Inflammatory macrophage treated with lipopolysaccharide for 1 hour (primary cell): ENCODE measurements at regions not wholly inside any gene's neighbourhood (a gene's known extent, or its start where the extent isn't known, plus 50 kb on each side); places are given as distances from the start of the nearest gene placed in this dataset.

ENCODE experiments used
- DNase-seq, 2 donors: peaks; one replicate each; pipeline ENCODE4 v3.0.0-alpha.2; 2020 to 2022

- no peak for DNase-seq
These were observed 359.5 kb downstream of the ZNF521 start for GRCh38 chr18:24992491-24992890.

DNA sequence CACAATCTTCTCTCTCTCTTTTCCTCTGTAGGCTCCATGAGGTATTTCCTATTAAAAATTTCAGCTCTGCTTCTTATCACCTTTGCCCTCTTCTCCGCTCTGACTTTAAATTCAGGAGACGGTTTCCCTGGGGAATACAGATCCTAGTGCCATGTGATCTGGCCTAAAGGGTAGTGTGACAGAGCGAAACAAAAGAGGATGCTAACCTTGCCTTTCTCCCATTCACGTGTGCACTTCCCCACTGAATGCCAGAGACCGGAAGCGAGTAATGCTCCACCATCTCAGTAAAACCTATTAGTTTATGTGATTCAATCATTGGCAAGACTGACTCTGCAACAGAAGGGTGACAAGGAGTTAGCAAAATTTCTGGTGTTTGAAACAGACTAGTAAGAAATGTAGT, 358.3 kb downstream of the ZNF521 start:
- no peak for DNase-seq

GRCh38 chr18:24995056-24995455, 356.9 kb downstream of the ZNF521 start:
- DNase-seq: no peak

DNA sequence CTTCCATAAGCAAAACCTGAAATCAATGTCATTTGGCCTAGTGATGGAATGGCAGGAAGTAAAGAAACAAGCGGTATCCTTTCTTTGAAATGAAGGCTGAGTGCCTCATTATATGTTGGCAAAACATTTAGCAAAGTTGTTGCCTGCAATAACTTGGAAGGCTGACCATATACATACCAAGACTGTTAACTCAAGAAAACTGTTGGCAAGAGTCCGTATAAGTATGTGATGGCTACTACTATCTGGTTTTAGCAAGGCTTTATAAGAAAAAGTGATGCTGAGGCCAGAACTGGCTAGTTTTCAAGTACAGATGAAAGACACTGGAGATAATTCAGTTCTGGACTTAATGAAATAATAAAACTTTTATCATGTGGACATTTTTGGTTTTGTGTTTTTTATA, 356.2 kb downstream of the ZNF521 start:
- DNase-seq: no peak

DNA sequence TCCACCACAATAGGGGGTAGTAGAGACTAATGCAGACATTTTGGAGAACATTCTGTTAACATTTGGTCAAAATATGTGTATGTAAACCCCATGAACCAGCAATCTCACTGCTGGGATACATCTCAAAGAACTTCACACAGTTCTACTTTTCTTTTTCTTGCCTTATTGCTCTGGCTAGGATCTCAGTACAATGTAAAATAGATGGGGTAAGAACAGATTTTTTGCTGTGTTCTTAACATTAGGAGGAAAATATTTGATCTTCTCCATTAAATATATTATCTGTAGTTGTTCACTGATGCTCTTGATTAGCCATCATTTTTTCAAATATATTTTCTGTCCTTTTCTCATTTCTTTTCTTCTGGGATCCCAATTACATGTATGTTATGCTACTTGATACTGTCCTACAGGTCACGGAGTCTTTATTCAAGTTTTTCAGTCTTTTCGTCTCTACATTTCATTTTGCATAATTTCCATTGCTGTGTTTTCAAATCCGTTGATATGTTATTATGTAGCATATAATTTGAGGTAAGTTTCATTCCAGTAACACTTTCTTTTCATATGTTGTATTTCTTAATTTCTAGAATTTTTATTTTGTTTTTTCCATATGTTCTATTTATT, 352.2 kb downstream of the ZNF521 start:
- DNase-seq: no peak

GRCh38 chr18:25001803-25002202, 350.2 kb downstream of the ZNF521 start:
- no peak for DNase-seq

- DNase-seq: no peak
These were observed 346.2 kb downstream of the ZNF521 start for GRCh38 chr18:25005541-25006403.

- no peak for DNase-seq
These were observed 341.2 kb downstream of the ZNF521 start for GRCh38 chr18:25010623-25011374.
